ENCODE measurements at regions not wholly inside any gene's neighbourhood (a gene's known extent, or its start where the extent isn't known, plus 50 kb on each side); places are given as distances from the start of the nearest gene placed in this dataset.

DNA sequence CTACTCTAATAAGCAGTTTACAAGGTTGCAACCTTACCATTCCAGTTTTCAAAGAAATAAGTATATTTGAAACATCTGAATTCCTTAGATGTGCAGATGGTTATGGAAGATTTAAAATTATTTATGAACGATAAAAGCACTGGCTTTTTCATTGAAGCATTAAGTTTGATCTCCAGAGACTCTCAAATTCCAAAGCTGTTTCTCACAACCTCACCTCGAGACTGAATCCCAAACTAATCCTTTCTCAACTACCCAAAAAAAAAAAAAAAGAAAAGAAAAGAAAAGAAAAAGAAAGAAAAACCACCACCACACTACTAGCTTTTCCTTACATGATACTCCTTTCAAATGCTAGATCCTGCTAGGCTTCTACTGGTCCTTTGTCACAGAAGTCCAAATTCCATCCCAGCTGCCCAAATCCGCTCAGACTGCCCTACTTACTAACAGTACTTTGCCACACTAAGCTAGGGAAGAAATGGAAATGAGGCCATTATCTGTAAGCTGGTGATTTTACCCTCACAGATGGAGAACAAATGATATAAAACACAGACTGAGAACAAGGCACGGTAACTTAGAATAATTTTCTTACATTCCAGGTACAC lies 100.6 kb upstream of the CDK1 start:
- ATAC-seq (ENCODE audit: poor library complexity) (no peak), DNase-seq (no peak)
- intact Hi-C loops (cut with DNase I) = no loop called here

DNA sequence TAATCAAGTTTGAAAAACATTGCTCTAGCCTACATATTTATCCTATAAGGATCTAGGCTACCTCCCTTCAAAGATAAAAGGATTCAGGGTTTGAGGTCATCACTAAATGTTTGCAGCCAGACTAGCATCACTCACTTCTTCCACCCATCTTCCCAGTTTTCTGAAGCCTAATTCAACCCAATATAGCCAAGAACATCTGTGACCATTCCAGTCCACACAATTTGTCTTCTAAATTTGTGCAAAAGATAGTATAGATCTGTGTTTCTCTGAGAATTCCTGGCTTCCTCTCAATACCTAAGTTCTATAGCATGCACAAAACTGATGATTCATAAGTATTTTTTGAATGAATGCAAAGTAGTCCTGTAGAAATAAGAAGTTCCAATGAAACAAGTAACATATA lies 103.0 kb upstream of the CDK1 start:
- ATAC-seq (ENCODE audit: poor library complexity) = no peak

DNA sequence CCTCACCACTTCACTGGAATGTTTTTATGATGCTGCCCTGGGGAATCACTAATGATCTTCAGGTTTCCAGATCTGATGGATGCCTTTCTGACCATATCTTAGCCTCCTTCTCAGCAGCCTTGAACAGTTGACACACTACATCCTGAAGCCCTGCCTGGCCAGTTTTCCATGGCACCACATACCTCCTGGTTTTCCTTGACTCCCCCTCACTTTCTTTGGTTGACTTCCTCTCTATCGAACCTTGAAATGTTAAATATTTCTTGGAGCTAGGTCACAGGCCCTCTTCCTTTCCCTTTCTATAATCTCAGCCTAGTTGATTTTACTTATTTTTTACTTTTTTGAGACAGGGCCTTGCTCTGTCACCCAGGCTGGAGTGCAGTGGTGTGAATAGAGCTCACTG lies 108.8 kb upstream of the CDK1 start:
- intact Hi-C loops (cut with DNase I) = no loop called here
- DNase-seq (no peak), ATAC-seq (ENCODE audit: poor library complexity) (no peak)

More for the DNA sequence above, 103.0 kb upstream of the CDK1 start:
- no peak for DNase-seq
- intact Hi-C loops (cut with DNase I) = no loop called here

DNA sequence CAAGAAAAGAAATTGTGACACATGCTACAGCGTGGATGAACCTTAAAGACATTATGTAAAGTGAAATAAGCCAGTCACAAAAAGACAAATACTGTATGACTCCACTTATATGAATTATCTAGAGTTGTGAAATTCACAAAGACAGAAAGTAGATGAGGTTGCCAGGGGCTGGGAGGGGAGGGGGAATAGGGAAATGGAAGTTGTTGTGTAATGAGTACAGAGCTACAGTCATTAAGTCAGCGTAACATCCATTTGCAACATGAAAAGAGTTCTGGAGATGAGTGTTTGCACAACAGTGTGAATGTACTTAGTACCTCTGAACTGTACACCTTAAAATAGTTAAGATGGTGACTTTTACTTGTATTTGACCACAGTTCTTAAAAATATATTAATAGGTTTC lies 112.1 kb upstream of the CDK1 start:
- intact Hi-C loops (cut with DNase I) = no loop called here
- ATAC-seq (ENCODE audit: poor library complexity) (no peak), DNase-seq (no peak)

DNA sequence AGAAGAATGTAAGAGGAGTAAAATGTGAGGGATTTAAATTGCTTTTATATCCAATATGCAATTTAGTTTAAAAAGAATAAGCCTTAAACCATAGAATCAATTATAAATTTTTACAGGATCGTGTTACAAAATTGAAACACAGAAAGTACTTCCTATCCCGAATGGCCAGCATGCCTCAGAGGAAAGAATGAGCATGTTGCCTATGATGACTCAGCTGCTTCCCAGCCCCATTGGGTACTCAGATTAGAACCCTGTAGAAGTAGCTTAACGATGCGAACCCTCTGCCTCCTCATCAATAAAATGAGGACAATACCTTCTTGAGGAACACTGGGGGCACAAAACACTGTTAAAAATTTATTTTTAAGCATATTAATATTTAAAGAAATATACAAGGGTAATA lies 113.4 kb upstream of the CDK1 start:
- ATAC-seq (ENCODE audit: poor library complexity) = no peak
- intact Hi-C loops (cut with DNase I) = no loop called here
- no peak for DNase-seq

DNA sequence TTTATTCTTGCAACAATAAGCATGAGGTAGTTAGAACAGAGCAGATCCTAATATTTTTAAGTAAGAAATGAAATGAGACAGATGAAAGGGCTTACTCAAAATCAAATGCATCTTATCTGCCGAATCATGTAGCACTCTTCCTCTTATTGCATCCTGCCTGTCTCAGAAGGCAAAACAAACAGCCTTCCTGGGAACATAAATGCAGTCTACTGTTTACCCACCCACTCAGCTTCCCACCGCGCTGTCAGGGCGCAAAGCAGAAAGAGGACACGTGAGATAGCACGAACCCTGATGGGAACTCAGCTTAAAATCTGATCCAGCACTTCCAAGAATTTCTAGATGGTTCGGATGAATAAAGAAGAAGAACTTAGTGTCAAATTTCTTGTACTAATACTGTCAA lies 114.4 kb upstream of the CDK1 start:
- intact Hi-C loops (cut with DNase I) = no loop called here
- no peak for DNase-seq
- no peak for ATAC-seq (ENCODE audit: poor library complexity)

DNA sequence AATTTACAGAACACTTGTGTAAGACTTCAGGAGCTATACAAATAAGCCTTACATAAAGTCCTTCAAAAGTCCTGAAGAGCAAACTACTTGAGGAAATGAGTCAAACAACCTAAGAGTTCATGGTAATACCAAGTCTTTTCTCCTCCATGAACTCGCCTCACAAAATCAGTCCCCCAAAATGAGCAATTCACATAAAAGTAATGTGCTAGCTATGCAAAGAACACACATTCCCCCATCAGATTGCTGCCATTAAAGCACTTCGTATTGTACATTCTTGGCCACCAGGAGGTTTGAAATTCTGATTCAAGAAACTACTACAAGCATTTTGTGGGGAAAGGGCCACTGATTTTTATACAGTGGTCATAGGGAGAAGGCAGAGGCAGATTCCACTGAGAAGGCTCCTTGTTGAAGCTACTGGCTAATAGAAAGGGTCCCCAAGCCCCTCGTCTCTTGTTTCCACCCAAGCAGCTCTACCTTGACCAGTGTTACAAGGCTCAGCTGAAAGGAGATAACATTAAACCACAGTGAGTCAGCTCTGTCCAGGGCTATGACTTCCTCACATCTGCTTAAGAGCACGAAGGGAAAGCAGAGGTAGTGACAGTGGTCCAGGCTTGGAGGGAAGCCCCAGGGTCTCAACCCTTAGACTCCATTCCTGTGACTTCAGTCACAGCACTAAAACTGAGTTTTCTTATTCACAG lies 115.2 kb upstream of the CDK1 start:
- intact Hi-C loops (cut with DNase I) = no loop called here
- no peak for ATAC-seq (ENCODE audit: poor library complexity)
- no peak for DNase-seq

DNA sequence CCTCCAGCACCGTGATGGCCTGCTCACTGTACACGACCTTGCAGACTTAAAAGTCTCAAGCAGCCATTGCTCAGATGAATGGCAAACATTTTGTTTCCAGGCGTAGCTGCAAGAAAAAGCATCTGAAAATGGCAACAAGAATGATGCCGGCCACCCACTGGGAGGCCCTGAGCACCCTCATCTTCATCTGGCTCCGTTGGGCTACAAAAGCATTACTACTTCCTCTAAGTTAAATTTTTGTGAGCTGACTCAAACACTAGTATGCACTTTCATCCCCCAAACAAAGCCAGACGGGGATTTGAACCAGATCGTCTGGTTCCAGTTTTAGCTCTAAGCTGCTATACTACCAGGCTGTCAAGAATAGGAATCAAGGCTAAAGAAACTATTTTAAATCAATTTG lies 116.6 kb upstream of the CDK1 start:
- ATAC-seq (ENCODE audit: poor library complexity) = no peak
- intact Hi-C loops (cut with DNase I) = no loop called here
- DNase-seq = no peak

DNA sequence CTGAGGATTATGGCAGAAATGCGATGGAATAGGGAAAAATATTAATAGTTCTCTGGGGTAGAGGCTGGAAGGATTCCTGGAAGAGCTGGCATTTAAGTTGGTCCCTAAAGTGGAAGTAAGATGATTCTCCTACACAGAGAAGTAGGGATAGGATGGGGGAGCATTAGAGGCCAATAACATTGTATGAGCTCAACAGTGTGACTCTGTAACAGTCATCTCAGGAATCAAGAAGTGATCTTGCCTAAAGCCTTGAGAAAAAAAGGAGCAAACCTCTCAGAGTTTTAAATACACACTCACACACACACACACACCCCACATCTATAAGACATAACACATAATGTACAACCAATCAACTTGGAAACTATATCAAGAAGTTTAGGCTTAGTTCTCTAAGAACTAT lies 117.7 kb upstream of the CDK1 start:
- DNase-seq (no peak), ATAC-seq (ENCODE audit: poor library complexity) (no peak)
- intact Hi-C loops (cut with DNase I) = no loop called here

DNA sequence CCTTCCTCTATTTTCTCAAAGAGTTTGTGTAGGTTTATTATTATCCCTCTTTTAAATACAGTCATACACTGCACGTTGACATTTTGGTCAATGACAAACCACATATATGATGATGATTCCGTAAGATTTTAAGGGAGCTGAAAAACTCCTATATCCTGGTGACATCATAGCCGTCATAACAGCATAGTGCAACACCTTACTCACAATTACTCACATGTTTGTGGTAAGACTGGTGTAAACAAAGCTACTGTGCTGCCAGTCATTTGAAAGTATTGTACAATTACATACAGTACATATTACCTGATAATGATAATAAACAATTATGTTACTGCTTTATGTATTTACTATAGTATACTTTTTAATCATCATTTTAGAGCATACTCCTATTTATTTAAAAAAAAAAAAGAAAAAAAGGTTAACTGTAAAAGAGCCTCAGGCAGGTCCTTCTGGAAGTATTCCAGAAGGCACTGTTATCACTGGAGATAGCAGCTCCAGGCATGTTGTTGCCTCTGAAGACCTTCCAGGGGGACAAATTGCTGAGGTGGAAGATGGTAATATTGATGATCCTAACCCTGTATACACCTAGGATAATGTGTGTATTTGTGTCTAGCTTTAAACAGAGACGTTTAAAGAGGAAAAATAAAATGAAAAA lies 123.3 kb upstream of the CDK1 start:
- ATAC-seq (ENCODE audit: poor library complexity) (no peak), DNase-seq (no peak)
- intact Hi-C loops (cut with DNase I) = no loop called here

DNA sequence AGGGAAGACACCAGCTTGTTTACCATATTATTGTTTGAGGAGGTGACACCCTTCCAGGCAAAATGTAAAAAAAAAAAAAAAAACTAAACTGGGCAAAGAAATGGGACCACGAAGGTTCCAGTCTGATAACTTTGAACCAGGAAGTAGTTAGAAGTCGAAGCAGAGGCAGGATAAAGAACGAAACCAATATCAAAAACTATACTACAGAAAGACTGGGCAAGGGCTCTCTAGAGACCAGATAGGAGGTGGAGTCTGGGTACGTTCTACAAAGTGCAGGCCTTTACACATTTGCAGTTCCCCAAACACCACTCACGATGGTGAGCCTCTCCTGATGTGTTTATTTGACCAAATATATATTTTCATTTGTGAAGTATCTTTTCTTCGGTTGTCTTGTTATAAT lies 125.7 kb upstream of the CDK1 start:
- ATAC-seq (ENCODE audit: poor library complexity) (no peak), DNase-seq (no peak)
- intact Hi-C loops (cut with DNase I) = no loop called here

DNA sequence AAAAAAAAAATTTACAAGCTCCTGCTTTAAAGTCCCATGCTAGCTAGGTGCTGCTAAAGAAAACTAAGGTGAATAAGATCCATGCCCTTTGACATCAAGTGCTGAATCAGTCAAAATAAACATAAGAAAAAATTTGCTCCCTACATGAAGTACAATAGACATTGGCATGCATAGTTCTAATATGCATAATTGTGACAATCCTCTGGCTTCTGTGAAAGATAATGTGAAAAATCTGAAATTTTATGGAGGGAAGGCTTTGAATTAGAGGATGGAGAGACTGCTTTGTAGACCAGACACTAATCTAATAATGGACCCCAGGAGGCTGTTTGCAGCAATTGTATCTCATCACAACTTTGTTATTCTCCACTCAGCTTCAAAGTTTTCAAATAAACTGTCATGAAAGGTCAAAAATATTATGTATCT lies 127.9 kb upstream of the CDK1 start:
- intact Hi-C loops (cut with DNase I) = no loop called here
- ATAC-seq (ENCODE audit: poor library complexity) (no peak), DNase-seq (no peak)

DNA sequence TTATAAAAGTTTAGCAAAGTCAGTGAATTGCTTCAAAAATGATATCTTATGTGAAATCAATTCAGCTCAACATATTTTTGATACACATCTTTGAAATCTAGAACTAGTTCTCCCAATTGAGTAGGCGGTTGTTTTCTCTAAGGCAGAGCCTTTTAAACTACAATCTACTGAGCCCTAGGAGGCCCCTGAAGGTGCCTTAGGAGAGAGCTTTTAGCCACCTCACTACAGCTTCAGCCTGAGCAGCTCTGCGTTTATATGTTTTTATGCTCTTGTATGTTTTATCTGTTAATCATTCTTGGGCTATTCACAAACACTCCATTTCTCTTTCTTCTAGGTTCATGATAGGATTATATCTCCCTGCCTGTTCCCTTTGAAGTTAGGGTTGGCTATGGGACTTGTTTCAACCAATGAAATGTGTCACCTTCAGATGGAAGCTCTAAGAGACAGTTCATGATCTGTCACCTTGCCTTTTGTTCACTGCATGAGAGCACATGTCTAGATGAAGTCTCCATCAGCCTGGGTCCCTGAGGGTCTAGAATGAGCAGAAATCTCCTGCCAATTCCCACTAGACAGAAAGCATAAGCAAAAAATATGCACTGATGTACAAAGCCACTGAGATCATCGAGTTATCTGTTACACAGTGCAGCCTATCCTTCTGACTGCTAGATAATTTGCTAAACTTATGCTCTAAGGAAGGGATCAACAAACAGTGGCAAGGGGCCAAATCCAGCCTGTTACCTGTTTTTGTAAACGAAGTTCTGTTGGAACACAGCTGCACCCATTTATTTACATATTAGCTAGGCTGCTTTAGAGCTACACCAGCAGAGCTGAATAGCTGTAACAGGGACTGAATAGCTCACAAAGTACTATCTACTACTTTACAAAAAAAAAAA lies 128.5 kb upstream of the CDK1 start:
- no peak for ATAC-seq (ENCODE audit: poor library complexity)
- DNase-seq = no peak
- intact Hi-C loops (cut with DNase I) = loop anchor here (5.0 kb wide), 1 partner anchor 202 kb away; no protein-coding TSS in a partner anchor

DNA sequence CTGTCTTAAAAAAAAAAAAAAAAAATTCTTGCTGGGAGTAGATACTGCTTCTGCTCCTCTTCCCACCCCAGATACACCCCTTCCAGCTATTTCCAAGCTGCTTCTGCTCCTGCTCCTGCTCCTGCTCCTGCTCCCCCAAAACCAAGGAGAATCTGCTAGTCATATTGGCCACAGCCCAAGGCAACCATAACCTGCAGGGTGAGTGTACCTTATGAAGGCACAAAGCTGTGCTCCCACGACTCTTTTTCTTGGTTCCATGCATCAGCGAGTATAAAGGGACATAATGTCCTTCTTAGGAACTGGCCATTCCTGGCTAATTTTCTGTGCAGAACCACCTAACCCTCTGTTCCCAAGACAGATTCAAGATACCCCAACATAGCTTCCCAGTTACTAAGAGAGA lies 129.5 kb upstream of the CDK1 start:
- ATAC-seq (ENCODE audit: poor library complexity) (no peak), DNase-seq (no peak)
- intact Hi-C loops (cut with DNase I) = loop anchor here (5.0 kb wide), 1 partner anchor 201 kb away; no protein-coding TSS in a partner anchor

DNA sequence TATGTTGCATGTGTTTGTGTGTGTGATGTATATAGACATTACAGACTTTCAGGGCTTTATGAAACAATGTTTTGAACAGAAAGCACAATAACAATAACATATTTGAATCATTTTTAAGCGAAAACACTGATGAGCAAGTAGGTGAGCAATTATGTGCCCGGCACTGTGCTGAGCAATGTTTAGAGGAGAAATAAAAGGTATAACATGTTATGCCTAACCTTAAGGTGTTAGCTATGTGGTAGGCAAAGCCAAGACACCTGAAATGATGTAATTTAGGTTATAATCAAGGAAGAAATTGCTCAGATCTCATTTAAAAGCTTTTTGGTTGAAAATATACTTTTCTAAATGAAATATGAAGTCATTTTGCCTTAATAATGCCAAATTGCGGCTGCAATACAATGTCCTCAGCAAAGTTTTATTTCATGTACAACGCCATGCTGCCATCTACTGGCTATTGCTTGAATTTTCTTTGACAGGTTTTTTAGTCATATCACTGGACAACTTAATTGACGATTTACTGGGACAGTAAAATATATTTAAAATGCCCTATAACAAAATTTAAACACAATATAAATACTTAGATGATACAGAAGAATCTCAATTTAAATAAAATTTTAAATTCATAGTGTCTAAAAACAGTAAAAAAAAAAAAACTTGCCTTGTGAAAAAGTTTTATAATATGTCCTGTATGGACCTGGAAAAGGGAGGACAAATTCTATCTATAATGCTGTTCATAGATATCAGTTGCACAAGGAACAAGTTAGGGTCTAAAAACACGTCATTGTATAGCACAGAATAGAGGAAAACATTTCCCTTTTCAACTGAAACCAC lies 131.1 kb upstream of the CDK1 start:
- intact Hi-C loops (cut with DNase I) = loop anchor here (5.0 kb wide), 1 partner anchor 200 kb away; no protein-coding TSS in a partner anchor
- ATAC-seq (ENCODE audit: poor library complexity) (peak; percentile 72), DNase-seq (no peak)

DNA sequence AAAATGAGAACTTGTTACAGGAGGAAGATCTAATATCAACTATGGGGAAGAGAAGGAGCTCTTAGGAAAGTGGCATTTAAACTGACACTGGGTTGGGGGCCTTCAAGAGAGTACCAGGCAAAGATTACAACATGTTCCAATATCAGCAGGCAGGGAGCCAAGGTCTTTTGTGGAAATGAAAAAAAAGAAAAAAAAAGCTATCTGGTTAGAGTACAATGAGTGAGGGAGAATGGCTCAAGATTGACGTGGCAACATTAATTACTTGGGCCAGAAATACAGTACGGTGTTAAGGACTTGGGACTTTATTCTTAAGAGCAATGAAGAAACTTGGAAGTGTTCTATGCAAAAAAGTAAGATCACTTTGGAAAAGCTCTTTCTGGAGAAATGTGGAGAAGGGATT lies 132.3 kb upstream of the CDK1 start:
- ATAC-seq (ENCODE audit: poor library complexity) (no peak), DNase-seq (no peak)
- intact Hi-C loops (cut with DNase I) = loop anchor here (5.0 kb wide), 1 partner anchor 199 kb away; no protein-coding TSS in a partner anchor

DNA sequence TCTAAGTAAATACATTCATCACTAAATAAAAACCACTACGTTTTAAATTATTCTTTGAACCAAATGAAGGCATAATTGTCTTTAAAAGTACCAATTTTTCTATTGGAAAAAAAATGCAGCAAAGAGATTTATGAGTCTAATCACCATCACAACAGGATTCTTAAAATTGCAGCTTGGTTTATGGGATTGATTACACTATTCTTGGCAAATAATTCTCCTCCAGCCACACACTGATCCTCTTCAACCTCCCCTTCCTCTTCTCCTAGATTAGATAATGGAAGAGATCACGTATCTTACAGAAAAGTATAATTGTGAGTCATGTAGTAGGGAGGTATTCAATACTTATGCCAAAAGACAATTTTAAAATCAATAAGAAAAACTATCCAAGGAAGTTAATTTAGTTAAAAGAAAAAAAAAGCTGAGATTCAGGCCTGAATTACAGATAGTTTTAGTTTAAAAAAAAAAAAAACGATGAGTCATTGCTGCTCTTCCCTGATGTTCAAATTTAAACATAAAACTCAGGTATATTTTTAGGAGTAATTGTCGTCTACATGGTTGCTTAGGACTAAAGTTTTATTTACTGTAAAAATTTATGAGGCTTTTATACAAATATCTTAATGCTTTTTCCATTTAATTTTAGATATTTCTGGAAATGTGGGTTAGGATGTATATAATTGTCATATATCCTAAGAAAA lies 133.7 kb upstream of the CDK1 start:
- DNase-seq = no peak
- intact Hi-C loops (cut with DNase I) = loop anchor here (5.0 kb wide), 1 partner anchor 197 kb away; no protein-coding TSS in a partner anchor
- no peak for ATAC-seq (ENCODE audit: poor library complexity)

DNA sequence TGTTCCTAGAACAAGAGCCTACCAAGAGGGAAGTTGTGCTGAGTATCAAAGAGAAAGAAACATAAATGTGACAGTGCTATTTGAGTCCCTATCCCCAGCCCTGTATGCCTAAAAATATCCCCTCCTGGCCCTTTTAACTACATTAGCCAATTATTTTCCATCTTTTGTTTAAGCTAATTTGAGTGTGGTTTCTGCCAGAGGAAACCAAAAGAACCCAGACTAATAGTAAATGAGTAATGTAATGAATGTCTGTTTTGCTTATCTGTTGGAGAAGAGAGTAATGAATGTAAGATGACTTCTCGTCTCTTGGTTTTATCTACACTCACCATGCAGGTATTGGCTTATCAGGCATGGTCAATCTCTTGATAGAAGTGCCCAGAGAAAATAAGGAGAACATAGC lies 134.4 kb upstream of the CDK1 start:
- DNase-seq (no peak), ATAC-seq (ENCODE audit: poor library complexity) (no peak)
- intact Hi-C loops (cut with DNase I) = no loop called here
